CD4-positive, alpha-beta T cell treated with Interleukin-6 at 100 ng/mL for 8 hours (primary cell): ENCODE measurements at regions not wholly inside any gene's neighbourhood (a gene's known extent, or its start where the extent isn't known, plus 50 kb on each side); places are given as distances from the start of the nearest gene placed in this dataset.

Source experiments
- DNase-seq: peaks from one replicate; pipeline ENCODE4 v3.0.0-alpha.2; 2020; ENCODE audit warnings: mixed read lengths, low spot score

GRCh38 chr5:96340357-96340756, 92.7 kb downstream of the PCSK1 start:
- DNase-seq = no peak

DNA sequence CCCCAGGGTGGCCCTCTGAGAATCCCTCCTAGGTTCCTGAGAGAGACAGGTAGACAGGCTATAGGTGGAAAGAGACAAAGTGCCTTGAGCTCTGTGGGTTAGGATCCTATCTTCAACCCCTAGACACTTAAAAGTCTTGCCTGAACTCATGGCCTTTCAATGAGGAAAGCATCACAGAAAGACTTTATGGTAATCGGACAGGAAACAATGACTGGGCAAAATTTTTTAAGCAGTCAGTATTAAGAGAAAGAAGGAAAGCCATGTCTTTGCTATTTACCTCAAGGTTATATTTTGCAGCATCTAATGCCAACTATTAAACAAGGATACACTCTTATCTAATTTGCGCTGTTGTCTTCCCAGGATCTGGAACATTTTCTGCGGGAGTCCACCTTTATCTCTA, 93.2 kb downstream of the PCSK1 start:
- DNase-seq = no peak

GRCh38 chr5:96338624-96339415, 94.2 kb downstream of the PCSK1 start:
- DNase-seq = no peak

GRCh38 chr5:96338091-96338490, 95.0 kb downstream of the PCSK1 start:
- no peak for DNase-seq

DNA sequence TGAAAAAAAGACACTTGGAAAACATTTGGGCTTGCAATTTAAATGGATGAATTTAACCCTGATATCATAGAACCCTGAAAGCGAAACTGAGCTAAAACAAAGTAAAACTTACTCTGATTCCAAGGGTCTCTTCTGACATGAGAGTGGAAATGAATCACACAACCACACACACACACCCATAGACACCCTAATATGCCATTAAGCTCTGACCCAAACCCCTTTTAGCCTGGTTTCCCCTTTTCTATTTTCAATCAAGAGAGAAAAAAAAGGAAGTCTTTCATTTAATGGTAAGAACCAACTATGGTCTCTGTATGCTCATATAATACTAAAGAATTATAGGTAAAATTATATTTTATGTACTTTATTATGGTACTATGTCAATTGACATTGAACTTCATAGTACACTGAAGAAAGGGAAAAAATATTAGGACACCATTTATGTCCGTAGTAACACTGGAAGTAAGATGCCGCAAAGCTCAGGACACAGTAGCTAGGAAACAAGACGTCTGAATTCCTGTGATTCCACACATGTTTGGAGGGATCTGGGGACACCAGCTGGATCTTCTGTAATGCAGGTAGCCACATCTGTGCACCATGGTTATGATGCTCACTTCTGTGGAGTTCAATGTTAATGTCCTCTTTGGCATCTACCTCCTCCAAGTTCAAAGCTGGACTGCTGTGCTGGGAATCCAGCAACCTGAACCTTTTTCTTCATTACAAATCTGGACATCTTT, 95.8 kb downstream of the PCSK1 start:
- no peak for DNase-seq

DNA sequence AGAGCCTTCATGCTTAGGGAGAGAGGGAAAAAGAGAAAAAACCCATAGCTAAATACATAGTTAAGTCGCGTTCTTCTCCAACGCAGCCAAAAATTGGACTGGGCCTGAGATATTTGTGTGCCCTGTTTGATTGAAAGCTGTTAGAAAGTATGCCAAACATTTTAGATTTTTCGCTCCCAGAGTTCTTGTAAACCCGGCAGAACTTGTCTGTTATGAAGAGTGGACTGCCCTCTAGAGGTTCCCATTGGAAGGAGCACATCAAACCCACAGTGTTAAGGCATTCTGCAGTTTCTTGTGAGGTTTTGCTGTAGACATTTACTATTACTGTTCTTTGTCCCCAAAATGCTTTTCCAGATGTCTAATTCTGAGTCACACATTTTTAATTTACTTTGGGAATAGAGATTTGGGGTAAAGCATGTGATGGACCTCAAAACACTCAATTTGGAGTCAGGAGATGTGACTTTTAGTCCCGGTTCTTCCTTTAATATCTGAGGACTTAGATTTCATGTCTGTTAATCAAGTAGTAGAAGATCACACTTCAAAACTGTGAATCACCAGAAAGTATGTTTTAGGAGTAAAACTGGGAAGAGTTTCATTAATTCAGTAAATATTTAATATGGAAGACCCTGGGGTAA, 96.6 kb downstream of the PCSK1 start:
- DNase-seq = peak; percentile 71

DNA sequence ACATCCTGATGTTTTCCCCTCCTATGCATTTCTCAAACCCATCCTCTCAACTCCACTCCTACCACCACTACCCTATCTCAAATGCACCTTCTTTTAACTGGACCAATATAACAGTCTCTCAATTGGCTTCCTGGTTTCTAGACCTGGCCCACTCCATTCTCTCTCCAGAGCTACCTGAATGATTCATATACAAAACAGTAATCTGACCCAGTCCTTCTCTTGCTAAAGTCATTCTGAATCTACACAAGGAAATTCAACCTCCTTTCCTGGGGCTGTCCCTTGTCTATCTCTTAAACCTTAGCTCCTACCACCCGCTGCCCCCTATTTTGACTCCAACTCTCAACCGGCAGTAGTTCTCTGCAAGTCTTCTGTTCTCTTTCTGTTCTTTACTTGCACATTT, 97.2 kb downstream of the PCSK1 start:
- DNase-seq = no peak

GRCh38 chr5:96333391-96333790, 99.7 kb downstream of the PCSK1 start:
- no peak for DNase-seq

GRCh38 chr5:96332535-96333366, 100.3 kb downstream of the PCSK1 start:
- DNase-seq = no peak

GRCh38 chr5:96331681-96332361, 101.2 kb downstream of the PCSK1 start:
- DNase-seq = no peak

GRCh38 chr5:96331210-96331609, 101.8 kb downstream of the PCSK1 start:
- no peak for DNase-seq

DNA sequence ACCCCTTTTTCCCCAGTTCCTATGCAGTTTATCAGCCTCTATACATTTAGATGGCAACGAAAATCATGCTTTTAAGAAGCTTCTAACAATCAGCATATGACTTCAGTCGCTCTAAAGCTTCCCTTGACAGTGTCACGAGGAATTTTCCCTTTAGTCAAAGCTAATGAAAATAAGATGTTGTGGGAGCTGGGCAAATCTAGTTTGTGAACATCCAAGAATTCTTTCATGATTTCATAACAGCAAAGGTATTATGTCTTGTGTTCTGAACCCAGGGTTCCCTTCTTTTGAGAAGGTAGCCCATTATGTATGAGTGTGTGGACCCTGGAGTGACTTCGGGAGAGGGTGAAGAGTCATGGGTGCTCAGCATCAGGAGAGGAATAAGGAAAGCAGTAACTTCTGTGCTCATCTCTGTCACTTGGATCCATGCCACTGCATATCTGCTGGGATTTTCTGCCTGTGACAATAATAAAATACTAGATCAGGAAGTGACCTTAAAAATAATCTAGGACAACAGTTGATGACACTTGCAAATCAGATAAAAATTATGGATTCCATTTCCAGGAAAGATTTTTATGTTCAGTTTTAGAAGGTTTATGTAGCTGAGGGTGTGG, 102.4 kb downstream of the PCSK1 start:
- DNase-seq = no peak

DNA sequence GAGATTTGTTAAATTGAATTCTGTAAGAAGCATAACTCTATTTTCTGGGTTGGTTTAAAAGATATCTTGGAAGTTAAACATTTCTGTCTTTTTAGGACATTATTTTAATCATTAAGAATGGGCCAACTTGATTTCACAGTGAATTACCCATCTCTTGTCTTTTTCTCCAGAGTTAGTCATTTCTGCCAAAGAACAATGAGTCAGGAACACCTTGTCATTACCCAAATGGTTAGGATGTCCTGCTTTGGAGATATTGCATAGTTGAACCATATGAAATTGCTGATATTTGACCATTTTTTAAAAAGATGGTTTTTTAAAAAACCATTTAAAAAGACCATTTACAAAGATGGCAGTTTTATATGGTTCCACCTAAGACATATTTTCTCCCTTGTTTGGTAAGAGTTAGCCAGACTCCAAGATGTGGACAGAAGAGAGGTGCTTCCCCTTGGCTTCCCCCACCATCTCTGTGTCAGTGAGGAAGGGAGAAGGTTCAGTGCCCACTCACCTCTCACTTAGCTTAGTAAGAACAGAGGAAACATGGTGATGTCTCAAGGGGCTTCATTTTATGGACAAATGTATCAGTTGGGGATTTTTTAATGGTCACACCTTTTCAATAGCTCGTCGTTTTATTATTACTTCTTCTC, 103.0 kb downstream of the PCSK1 start:
- DNase-seq = no peak

DNA sequence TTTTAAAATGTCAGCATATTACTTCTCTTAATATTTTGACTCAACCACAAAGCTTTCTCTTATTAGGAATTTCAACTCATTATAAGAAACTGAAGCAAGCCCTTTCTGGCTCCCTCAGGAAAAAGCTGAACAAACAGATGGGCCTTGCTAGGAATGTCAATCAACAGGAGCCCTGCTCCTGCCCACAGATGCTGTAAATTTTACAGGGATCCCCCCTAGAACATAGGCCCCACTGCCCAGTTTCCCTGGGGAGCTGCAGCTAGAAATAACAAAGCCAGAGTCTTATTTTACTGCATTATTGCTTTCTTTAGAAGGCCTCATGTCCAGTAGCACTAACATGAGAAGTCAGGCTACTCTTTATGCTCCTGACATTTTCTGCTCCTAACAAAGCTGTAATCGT, 103.8 kb downstream of the PCSK1 start:
- DNase-seq = no peak

- DNase-seq = no peak
Observed at GRCh38 chr5:96327722-96328121, 105.3 kb downstream of the PCSK1 start.

- DNase-seq = no peak
Observed at GRCh38 chr5:96326902-96327301, 106.1 kb downstream of the PCSK1 start.

DNA sequence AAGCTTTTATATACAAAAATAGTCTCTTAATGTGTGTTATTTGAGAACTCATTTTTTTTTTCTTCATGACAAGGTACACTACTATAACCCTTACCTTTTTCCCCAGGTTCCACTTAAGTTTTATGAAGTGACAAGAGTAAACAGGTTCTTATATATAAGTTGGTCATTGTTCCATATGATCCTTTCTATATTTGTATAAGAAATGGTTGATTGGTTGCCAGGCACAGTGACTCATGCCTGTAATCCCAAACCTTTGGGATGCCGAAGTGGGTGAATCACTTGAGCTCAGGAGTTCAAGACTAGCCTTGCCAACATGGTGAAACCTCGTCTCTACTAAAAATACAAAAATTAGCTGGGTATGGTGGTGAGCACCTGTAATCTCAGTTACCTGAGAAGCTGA, 108.3 kb downstream of the PCSK1 start:
- no peak for DNase-seq

DNA sequence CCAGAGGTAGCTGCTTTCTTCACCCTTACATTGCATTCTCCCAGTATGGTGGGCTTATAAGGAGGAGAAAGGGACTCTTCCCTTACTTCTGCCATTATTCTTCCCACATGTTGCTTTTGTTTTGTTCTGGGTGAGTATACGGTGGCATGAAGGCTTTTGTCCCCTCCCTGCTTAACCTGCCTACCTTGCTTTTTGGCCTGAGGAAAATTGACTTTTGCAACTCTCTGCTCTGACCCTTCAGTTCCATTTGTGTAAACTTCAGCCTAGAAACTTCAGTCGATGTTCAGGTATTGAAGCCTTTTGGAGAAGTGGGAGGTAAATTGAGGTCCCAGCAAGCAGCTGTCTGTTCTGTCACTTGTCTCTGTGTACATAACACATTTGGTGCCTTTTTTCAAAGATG, 110.2 kb downstream of the PCSK1 start:
- DNase-seq = no peak

- no peak for DNase-seq
Observed at GRCh38 chr5:96322217-96322616, 110.8 kb downstream of the PCSK1 start.

DNA sequence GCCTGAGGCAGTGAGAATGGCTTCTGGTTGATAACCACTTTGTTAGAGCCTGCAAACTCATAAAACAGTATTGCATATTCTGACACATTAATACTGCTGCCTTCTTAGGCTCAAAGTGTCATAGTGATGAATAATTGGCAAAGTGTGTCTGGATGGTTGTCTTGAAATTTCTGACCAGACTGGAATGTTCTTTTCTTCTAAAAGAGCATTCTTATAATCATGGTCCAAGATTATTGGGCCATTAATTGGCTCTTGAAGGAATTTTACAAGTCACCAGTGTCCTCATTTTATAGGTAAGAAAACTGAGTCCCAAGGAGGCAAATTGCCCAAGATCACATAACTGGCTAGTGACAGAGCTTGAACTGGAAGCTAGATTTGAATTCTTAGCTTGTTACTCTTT, 111.7 kb downstream of the PCSK1 start:
- DNase-seq = no peak

DNA sequence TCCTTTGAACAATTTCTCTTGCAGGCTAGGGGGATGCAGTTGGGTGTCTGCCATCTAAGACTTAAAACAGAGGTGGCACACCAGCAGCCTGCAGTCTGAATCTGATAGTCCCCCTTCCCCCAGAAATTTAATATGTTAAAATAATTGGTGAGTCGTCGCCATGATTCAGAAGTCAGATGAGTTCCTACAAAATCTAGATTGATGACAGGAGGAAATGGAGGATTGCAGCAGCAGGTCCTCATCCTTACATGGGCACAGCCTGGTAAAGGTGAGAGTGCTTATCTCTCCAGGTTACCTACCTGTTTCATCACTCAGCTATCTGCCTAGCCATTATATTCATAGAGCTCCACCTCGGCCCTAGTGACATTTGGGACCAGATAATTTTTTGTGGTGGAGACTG, 112.3 kb downstream of the PCSK1 start:
- DNase-seq = no peak
